Neutrophil (primary cell): ENCODE measurements at regions not wholly inside any gene's neighbourhood (a gene's known extent, or its start where the extent isn't known, plus 50 kb on each side); places are given as distances from the start of the nearest gene placed in this dataset.

ENCODE experiments used
- H3K27ac ChIP-seq: fragments of 200-600 bp; sonication (generic); 2 replicates; pipeline ENCODE4 v1.5.1; 2016; ENCODE audit warnings: mild to moderate bottlenecking, moderate library complexity
- H3K27me3 ChIP-seq: fragments of 200-600 bp; sonication (generic); 2 replicates; pipeline ENCODE4 v1.6.0; 2016; ENCODE audit warnings: mild to moderate bottlenecking
- H3K36me3 ChIP-seq: fragments of 200-600 bp; sonication (generic); 2 replicates; pipeline ENCODE4 v1.5.1; 2017
- H3K4me1 ChIP-seq, 2 experiments: fragments of 200-600 bp in 1 of 2; sonication (generic) in 1 of 2; 1 replicate in 1 of 2; 2 replicates in 1 of 2; pipeline versions ENCODE4 v1.5.1 to v1.6.1; 2013 to 2016; ENCODE audit warnings: low read depth in 1 of 2, low read length in 1 of 2, mild to moderate bottlenecking in 1 of 2, moderate library complexity in 1 of 2; ENCODE audit not compliant: control insufficient read depth in 1 of 2, insufficient read depth in 1 of 2
- H3K4me3 ChIP-seq, 2 experiments: fragments of 200-600 bp in 1 of 2; sonication (generic) in 1 of 2; 1 replicate in 1 of 2; 2 replicates in 1 of 2; pipeline ENCODE4 v1.5.1; 2013 to 2016; ENCODE audit warnings: low read depth in 1 of 2, low read length in 1 of 2, mild to moderate bottlenecking in 1 of 2, moderate library complexity in 1 of 2
- H3K9me3 ChIP-seq: fragments of 200-600 bp; sonication (generic); 2 replicates; pipeline ENCODE4 v1.5.1; 2016
- CTCF ChIP-seq: fragments of 200-600 bp; sonication (generic); IDR thresholded peaks from 2 replicates; pipeline ENCODE4 v1.5.1; 2016; ENCODE audit warnings: antibody characterized with exemption

- Histone ChIP-seq H3K27me3 (no peaks in the 10 kb centered on the region), H3K9me3 (no peaks in the 10 kb centered on the region), H3K4me3 (no peak overlapping the region), H3K36me3 (no peaks in the 10 kb centered on the region), H3K27ac (no peak overlapping the region), H3K4me1 (no peaks in the 10 kb centered on the region)
- no peak for TF ChIP-seq CTCF
These were observed 74.3 kb downstream of the ARL4A start for GRCh38 chr7:12761691-12762090.

GRCh38 chr7:12764458-12764891, 77.0 kb downstream of the ARL4A start:
- H3K9me3 ChIP-seq = no peaks in the 10 kb centered on the region
- H3K4me1 ChIP-seq = no peaks in the 10 kb centered on the region
- no peaks in the 10 kb centered on the region for H3K36me3 ChIP-seq
- no peaks in the 10 kb centered on the region for H3K27me3 ChIP-seq
- no peak overlapping the region for H3K27ac ChIP-seq
- TF ChIP-seq CTCF = no peak
- H3K4me3 ChIP-seq = no peak overlapping the region

DNA sequence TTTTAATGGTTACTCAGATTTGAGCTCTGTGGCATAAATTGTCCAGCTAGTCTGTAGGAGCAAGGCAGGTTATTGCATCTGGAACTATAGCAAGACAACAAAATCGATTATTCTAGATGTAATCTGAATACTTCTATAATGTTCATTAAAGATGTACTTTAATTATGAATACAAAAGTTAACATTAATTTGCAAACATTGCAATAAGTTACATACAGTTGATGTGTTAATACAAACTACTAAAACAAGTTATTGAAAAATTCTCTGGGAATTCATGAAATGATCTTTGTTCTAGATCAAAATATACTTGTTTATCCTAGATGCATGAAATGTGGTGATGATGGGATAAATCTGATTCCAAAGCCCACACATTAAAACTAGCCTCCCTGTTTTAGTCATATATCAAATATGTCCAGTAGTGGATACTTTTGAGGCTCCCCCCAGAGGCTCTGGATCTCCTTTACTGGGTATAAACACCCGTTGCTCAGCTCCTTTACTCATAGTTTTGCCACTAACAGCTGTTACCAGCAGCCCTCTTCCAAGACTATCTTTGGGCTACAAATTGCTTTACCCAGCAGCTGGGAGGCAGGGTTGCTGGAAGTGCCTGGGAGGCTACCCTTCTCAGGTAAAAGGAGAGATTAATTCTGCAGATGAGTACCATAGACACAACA, 78.1 kb downstream of the ARL4A start:
- no peaks in the 10 kb centered on the region for H3K36me3 ChIP-seq
- no peak overlapping the region for H3K27ac ChIP-seq
- no peak for TF ChIP-seq CTCF
- no peak overlapping the region for H3K4me3 ChIP-seq
- H3K27me3 ChIP-seq = no peaks in the 10 kb centered on the region
- H3K9me3 ChIP-seq = no peaks in the 10 kb centered on the region
- no peaks in the 10 kb centered on the region for H3K4me1 ChIP-seq

- H3K27me3 ChIP-seq = no peaks in the 10 kb centered on the region
- peaks cover 0 to 6% of the 10 kb centered on the region in 2 experiments for H3K4me1 ChIP-seq
- H3K4me3 ChIP-seq = no peak overlapping the region
- H3K27ac ChIP-seq = no peak overlapping the region
- H3K36me3 ChIP-seq = no peaks in the 10 kb centered on the region
- TF ChIP-seq CTCF = no peak
- no peaks in the 10 kb centered on the region for H3K9me3 ChIP-seq
These were observed 79.0 kb downstream of the ARL4A start for GRCh38 chr7:12766416-12766815.

- Histone ChIP-seq H3K4me3 (no peak overlapping the region), H3K9me3 (no peaks in the 10 kb centered on the region), H3K27ac (no peak overlapping the region), H3K27me3 (no peaks in the 10 kb centered on the region), H3K4me1 (peaks cover 0 to 9% of the 10 kb centered on the region in 2 experiments), H3K36me3 (no peaks in the 10 kb centered on the region)
- no peak for TF ChIP-seq CTCF
These were observed 81.5 kb downstream of the ARL4A start for GRCh38 chr7:12768948-12769347.
